Endodermal cell (in vitro differentiated cells): ENCODE measurements at regions not wholly inside any gene's neighbourhood (a gene's known extent, or its start where the extent isn't known, plus 50 kb on each side); places are given as distances from the start of the nearest gene placed in this dataset.

Experiments
- DNase-seq: peaks from one replicate; pipeline ENCODE4 v3.0.0-alpha.2; 2017
- H3K27ac ChIP-seq: 2 replicates; pipeline ENCODE4 v1.5.1; 2013; ENCODE audit warnings: mild to moderate bottlenecking, low read depth, low read length, moderate library complexity
- H3K27me3 ChIP-seq: 2 replicates; pipeline ENCODE4 v1.6.1; 2013; ENCODE audit warnings: mild to moderate bottlenecking, low read length, moderate library complexity; ENCODE audit not compliant: insufficient read depth, control insufficient read depth, poor library complexity, severe bottlenecking
- H3K36me3 ChIP-seq: 2 replicates; pipeline ENCODE4 v1.7.0; 2013; ENCODE audit warnings: mild to moderate bottlenecking, low read length, moderate library complexity; ENCODE audit not compliant: control insufficient read depth, insufficient read depth
- H3K4me1 ChIP-seq: one replicate; pipeline ENCODE4 v1.7.0; 2013; ENCODE audit warnings: low read length; ENCODE audit not compliant: control insufficient read depth, insufficient read depth
- H3K4me3 ChIP-seq: 2 replicates; pipeline ENCODE4 v1.5.1; 2013; ENCODE audit warnings: mild to moderate bottlenecking, low read length, moderate library complexity
- H3K9ac ChIP-seq: 2 replicates; pipeline ENCODE4 v1.6.1; 2013; ENCODE audit warnings: mild to moderate bottlenecking, low read length, moderate library complexity; ENCODE audit not compliant: poor library complexity, severe bottlenecking; ENCODE audit errors: extremely low read depth
- H3K9me3 ChIP-seq: 2 replicates; pipeline ENCODE4 v1.6.1; 2013; ENCODE audit warnings: mild to moderate bottlenecking, low read length, moderate library complexity; ENCODE audit not compliant: control insufficient read depth
- H3K27ac Mint-ChIP-seq: 2 replicates; pipeline ENCODE4 v1.8.0; 2020; ENCODE audit warnings: mixed read lengths
- H3K27me3 Mint-ChIP-seq: 2 replicates; pipeline ENCODE4 v1.8.0; 2021; ENCODE audit warnings: mild to moderate bottlenecking, mixed read lengths; ENCODE audit not compliant: insufficient read depth
- H3K36me3 Mint-ChIP-seq: 2 replicates; pipeline ENCODE4 v1.8.0; 2020; ENCODE audit warnings: low read depth, mixed read lengths
- H3K4me1 Mint-ChIP-seq: 2 replicates; pipeline ENCODE4 v1.8.0; 2020; ENCODE audit warnings: mixed read lengths
- H3K4me3 Mint-ChIP-seq: 2 replicates; pipeline ENCODE4 v1.8.0; 2020; ENCODE audit warnings: mild to moderate bottlenecking, moderate library complexity, mixed read lengths
- H3K9me3 Mint-ChIP-seq: 2 replicates; pipeline ENCODE4 v1.8.0; 2020; ENCODE audit warnings: mild to moderate bottlenecking, mixed read lengths
- WGBS, 2 experiments: methylation state at CpG; one replicate each; pipeline versions ENCODE4 v1.1.5 to v1.1.7; 2013; ENCODE audit warnings: missing lambda C conversion rate in 2 of 2, mixed read lengths in 1 of 2; ENCODE audit not compliant: insufficient coverage in 1 of 2, insufficient read length in 1 of 2; 5-methylcytosine and 5-hydroxymethylcytosine counted together
- TF ChIP-seq, protein P1 (sequence below): fragments of 200-600 bp; sonication (generic); conservative IDR thresholded peaks from 2 replicates; pipeline ENCODE4 v1.5.0; 2021; ENCODE audit warnings: antibody characterized with exemption, mild to moderate bottlenecking

GRCh38 chr2:181780047-181780651 lies 99.8 kb upstream of the NEUROD1 start:
- H3K27ac Mint-ChIP-seq = peak overlapping the region; percentile 9
- H3K9ac ChIP-seq = no peak overlapping the region
- no peak for DNase-seq
- H3K27me3 Mint-ChIP-seq = no peaks in the 10 kb centered on the region
- no peak overlapping the region for H3K4me3 Mint-ChIP-seq
- no peaks in the 10 kb centered on the region for H3K9me3 Mint-ChIP-seq
- TF ChIP-seq, protein P1, sequence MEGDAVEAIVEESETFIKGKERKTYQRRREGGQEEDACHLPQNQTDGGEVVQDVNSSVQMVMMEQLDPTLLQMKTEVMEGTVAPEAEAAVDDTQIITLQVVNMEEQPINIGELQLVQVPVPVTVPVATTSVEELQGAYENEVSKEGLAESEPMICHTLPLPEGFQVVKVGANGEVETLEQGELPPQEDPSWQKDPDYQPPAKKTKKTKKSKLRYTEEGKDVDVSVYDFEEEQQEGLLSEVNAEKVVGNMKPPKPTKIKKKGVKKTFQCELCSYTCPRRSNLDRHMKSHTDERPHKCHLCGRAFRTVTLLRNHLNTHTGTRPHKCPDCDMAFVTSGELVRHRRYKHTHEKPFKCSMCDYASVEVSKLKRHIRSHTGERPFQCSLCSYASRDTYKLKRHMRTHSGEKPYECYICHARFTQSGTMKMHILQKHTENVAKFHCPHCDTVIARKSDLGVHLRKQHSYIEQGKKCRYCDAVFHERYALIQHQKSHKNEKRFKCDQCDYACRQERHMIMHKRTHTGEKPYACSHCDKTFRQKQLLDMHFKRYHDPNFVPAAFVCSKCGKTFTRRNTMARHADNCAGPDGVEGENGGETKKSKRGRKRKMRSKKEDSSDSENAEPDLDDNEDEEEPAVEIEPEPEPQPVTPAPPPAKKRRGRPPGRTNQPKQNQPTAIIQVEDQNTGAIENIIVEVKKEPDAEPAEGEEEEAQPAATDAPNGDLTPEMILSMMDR = no peak
- peak overlapping the region; percentile 94 for H3K27ac ChIP-seq
- H3K36me3 Mint-ChIP-seq = no peaks in the 10 kb centered on the region
- peaks cover 30% of the 10 kb centered on the region for H3K4me1 Mint-ChIP-seq
- no peaks in the 10 kb centered on the region for H3K9me3 ChIP-seq
- no peaks in the 10 kb centered on the region for H3K36me3 ChIP-seq
- 85% methylated on average over 1 of the region's 1 CpG; no CpG with 5 or more reads in 1 of the 2 experiments for WGBS, 2 experiments
- peaks cover 9% of the 10 kb centered on the region for H3K4me1 ChIP-seq
- H3K27me3 ChIP-seq = no peaks in the 10 kb centered on the region
- no peak overlapping the region for H3K4me3 ChIP-seq

- Mint-ChIP-seq H3K27ac (no peak overlapping the region), H3K4me1 (peaks cover 32% of the 10 kb centered on the region), H3K36me3 (no peaks in the 10 kb centered on the region), H3K9me3 (no peaks in the 10 kb centered on the region), H3K4me3 (no peak overlapping the region), H3K27me3 (no peaks in the 10 kb centered on the region)
- Histone ChIP-seq H3K27me3 (no peaks in the 10 kb centered on the region), H3K9ac (no peak overlapping the region), H3K27ac (peak overlapping the region; percentile 94), H3K36me3 (no peaks in the 10 kb centered on the region), H3K4me3 (no peak overlapping the region), H3K4me1 (peaks cover 9% of the 10 kb centered on the region), H3K9me3 (no peaks in the 10 kb centered on the region)
- TF ChIP-seq, protein P1 = no peak
- no peak for DNase-seq
Measured at GRCh38 chr2:181780657-181781056, 100.3 kb upstream of the NEUROD1 start.

DNA sequence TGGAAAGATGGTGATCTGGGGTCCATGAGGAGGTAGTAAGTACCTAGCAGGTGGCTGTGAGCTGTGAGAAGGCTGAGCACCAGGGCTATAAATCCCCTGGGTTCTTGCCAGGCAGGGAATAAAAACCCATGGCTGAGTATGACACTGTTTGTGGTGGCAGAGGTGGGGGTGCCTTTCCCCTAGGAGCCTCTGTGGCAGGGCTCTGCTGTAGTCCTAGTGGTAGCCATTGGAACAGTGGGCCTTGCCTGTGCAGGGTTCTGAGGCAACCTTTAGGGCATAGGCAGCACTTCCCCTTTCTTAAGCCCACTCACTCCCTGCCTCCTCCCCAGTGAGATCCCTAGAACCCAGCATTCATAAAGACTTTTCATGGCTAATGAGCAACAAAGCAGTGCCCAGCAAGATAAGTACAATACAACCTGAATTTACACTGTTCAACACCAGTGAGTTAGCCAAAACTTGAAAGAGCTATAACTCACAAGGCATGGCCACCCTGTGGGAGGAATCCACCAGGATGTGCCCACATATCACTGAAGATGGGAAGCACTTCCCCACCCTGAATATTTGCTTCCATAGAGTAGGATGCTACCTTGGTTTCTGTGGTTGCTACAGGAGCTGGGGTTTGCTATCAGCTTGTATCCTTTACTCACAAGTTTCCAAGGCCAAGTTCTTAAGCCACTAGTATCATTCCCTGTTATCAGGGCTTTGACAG lies 100.9 kb upstream of the NEUROD1 start:
- peaks cover 9% of the 10 kb centered on the region for H3K4me1 ChIP-seq
- H3K9me3 Mint-ChIP-seq = no peaks in the 10 kb centered on the region
- no peak overlapping the region for H3K9ac ChIP-seq
- peak overlapping the region; percentile 94 for H3K27ac ChIP-seq
- H3K4me3 Mint-ChIP-seq = no peak overlapping the region
- no peaks in the 10 kb centered on the region for H3K27me3 ChIP-seq
- no peaks in the 10 kb centered on the region for H3K9me3 ChIP-seq
- no peaks in the 10 kb centered on the region for H3K27me3 Mint-ChIP-seq
- H3K4me1 Mint-ChIP-seq = peaks cover 32% of the 10 kb centered on the region
- no peak overlapping the region for H3K27ac Mint-ChIP-seq
- H3K36me3 Mint-ChIP-seq = no peaks in the 10 kb centered on the region
- DNase-seq = no peak
- TF ChIP-seq, protein P1 = peak; percentile 60
- no peak overlapping the region for H3K4me3 ChIP-seq
- no peaks in the 10 kb centered on the region for H3K36me3 ChIP-seq
